Loucy (cell line): ENCODE measurements at regions not wholly inside any gene's neighbourhood (a gene's known extent, or its start where the extent isn't known, plus 50 kb on each side); places are given as distances from the start of the nearest gene placed in this dataset.

Experiments used
- H2AFZ ChIP-seq: fragments of 200-600 bp; sonication (generic); 2 replicates; pipeline ENCODE4 v1.6.0; 2016; ENCODE audit warnings: antibody characterized with exemption, mild to moderate bottlenecking, low read length, moderate library complexity
- H3F3A ChIP-seq: fragments of 200-600 bp; 2 replicates; pipeline ENCODE4 v1.6.0; 2016; ENCODE audit warnings: antibody characterized with exemption, low read depth, mild to moderate bottlenecking
- H3K27me3 ChIP-seq: fragments of 200-600 bp; sonication (generic); 2 replicates; pipeline ENCODE4 v1.6.1; 2014; ENCODE audit warnings: low read length, mild to moderate bottlenecking; ENCODE audit not compliant: insufficient read depth, poor library complexity, severe bottlenecking
- H3K36me3 ChIP-seq: fragments of 200-600 bp; sonication (generic); 2 replicates; pipeline ENCODE4 v1.6.1; 2016; ENCODE audit warnings: low read length; ENCODE audit not compliant: insufficient read depth
- H3K4me1 ChIP-seq: fragments of 200-600 bp; sonication (generic); 2 replicates; pipeline ENCODE4 v1.5.1; 2014; ENCODE audit warnings: low read length, mild to moderate bottlenecking; ENCODE audit not compliant: insufficient read depth, poor library complexity, severe bottlenecking
- H3K4me2 ChIP-seq: fragments of 200-600 bp; sonication (generic); 2 replicates; pipeline ENCODE4 v1.6.0; 2014; ENCODE audit warnings: antibody characterized with exemption, low read length, low read depth, mild to moderate bottlenecking; ENCODE audit not compliant: poor library complexity, severe bottlenecking
- H3K4me3 ChIP-seq: fragments of 200-600 bp; sonication (generic); 2 replicates; pipeline ENCODE4 v1.5.1; 2014; ENCODE audit warnings: low read length, mild to moderate bottlenecking, mixed read lengths; ENCODE audit not compliant: poor library complexity, severe bottlenecking
- H3K79me2 ChIP-seq: fragments of 200-600 bp; sonication (generic); 2 replicates; pipeline ENCODE4 v1.6.1; 2014; ENCODE audit warnings: low read length; ENCODE audit not compliant: insufficient read depth
- H3K9ac ChIP-seq: fragments of 200-600 bp; sonication (generic); 2 replicates; pipeline ENCODE4 v1.6.0; 2014; ENCODE audit warnings: mild to moderate bottlenecking, low read depth, low read length, moderate library complexity; ENCODE audit not compliant: poor library complexity, severe bottlenecking
- H3K9me2 ChIP-seq: fragments of 200-600 bp; sonication (generic); replicated peaks from 2 replicates; pipeline ENCODE4 v1.6.1; 2016; ENCODE audit warnings: low read depth, low read length, mixed read lengths
- H3K9me3 ChIP-seq: fragments of 200-600 bp; sonication (generic); 2 replicates; pipeline ENCODE4 v1.6.1; 2014; ENCODE audit warnings: mild to moderate bottlenecking, antibody characterized with exemption, low read length, low read depth; ENCODE audit not compliant: insufficient read depth
- H4K20me1 ChIP-seq: fragments of 200-600 bp; sonication (generic); 2 replicates; pipeline ENCODE4 v1.6.0; 2014; ENCODE audit warnings: antibody characterized with exemption, low read length, mild to moderate bottlenecking; ENCODE audit not compliant: insufficient read depth, poor library complexity, severe bottlenecking
- EZH2phosphoT487 ChIP-seq: fragments of 200-600 bp; IDR thresholded peaks from 2 replicates; pipeline ENCODE4 v1.6.1; 2018; ENCODE audit warnings: antibody characterized with exemption, mild to moderate bottlenecking, moderate library complexity, borderline replicate concordance
- TF ChIP-seq, protein P1 (sequence below): fragments of 200-600 bp; sonication (generic); conservative IDR thresholded peaks from 2 replicates; pipeline ENCODE4 v1.5.1; 2014; ENCODE audit warnings: mild to moderate bottlenecking, antibody characterized with exemption, low read length

GRCh38 chr2:217731805-217732204 is 271.0 kb downstream of the TNS1 start:
- no peaks in the 10 kb centered on the region for H4K20me1 ChIP-seq
- no peaks in the 10 kb centered on the region for H3K9me3 ChIP-seq
- H3F3A ChIP-seq = no peaks in the 10 kb centered on the region
- no peaks in the 10 kb centered on the region for H3K27me3 ChIP-seq
- H3K79me2 ChIP-seq = no peaks in the 10 kb centered on the region
- no peak overlapping the region for H2AFZ ChIP-seq
- no peak overlapping the region for H3K4me3 ChIP-seq
- no peak overlapping the region for H3K9ac ChIP-seq
- H3K4me2 ChIP-seq = no peak overlapping the region
- H3K9me2 ChIP-seq = no peaks in the 10 kb centered on the region
- no peaks in the 10 kb centered on the region for H3K36me3 ChIP-seq
- H3K4me1 ChIP-seq = peaks cover 9% of the 10 kb centered on the region
- TF ChIP-seq, protein P1, sequence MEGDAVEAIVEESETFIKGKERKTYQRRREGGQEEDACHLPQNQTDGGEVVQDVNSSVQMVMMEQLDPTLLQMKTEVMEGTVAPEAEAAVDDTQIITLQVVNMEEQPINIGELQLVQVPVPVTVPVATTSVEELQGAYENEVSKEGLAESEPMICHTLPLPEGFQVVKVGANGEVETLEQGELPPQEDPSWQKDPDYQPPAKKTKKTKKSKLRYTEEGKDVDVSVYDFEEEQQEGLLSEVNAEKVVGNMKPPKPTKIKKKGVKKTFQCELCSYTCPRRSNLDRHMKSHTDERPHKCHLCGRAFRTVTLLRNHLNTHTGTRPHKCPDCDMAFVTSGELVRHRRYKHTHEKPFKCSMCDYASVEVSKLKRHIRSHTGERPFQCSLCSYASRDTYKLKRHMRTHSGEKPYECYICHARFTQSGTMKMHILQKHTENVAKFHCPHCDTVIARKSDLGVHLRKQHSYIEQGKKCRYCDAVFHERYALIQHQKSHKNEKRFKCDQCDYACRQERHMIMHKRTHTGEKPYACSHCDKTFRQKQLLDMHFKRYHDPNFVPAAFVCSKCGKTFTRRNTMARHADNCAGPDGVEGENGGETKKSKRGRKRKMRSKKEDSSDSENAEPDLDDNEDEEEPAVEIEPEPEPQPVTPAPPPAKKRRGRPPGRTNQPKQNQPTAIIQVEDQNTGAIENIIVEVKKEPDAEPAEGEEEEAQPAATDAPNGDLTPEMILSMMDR = no peak
- no peak for TF ChIP-seq EZH2phosphoT487

GRCh38 chr2:217729421-217730053 is 273.3 kb downstream of the TNS1 start:
- H3K36me3 ChIP-seq = no peaks in the 10 kb centered on the region
- no peaks in the 10 kb centered on the region for H3K9me3 ChIP-seq
- H3K27me3 ChIP-seq = no peaks in the 10 kb centered on the region
- H3K79me2 ChIP-seq = no peaks in the 10 kb centered on the region
- TF ChIP-seq, protein P1 = no peak
- TF ChIP-seq EZH2phosphoT487 = no peak
- H4K20me1 ChIP-seq = no peaks in the 10 kb centered on the region
- no peak overlapping the region for H3K4me2 ChIP-seq
- no peak overlapping the region for H2AFZ ChIP-seq
- H3K4me3 ChIP-seq = no peak overlapping the region
- H3F3A ChIP-seq = no peaks in the 10 kb centered on the region
- no peak overlapping the region for H3K9ac ChIP-seq
- no peaks in the 10 kb centered on the region for H3K9me2 ChIP-seq
- H3K4me1 ChIP-seq = peaks cover 6% of the 10 kb centered on the region

DNA sequence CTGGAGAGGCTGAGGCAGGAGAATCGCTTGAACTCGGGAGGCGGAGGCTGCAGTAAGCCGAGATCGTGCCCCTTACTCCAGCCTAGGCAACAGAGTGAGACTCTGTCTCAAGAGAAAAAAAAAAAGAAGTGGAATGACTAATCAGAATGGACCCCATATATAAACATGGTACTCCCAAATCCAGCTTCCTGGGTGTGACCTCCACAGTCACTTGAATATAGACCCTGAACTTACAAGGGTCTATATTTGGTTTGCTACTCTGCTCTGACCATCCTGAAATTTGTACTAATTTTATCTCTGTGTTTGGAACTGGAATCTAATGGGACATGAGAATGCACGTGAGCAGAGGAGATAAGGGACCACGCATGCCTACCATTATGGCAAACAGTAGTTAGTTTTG is 275.0 kb downstream of the TNS1 start:
- H3K4me3 ChIP-seq = no peak overlapping the region
- TF ChIP-seq, protein P1 = no peak
- no peak for TF ChIP-seq EZH2phosphoT487

More for the DNA sequence above, 275.0 kb downstream of the TNS1 start:
- Histone ChIP-seq H3K36me3 (no peaks in the 10 kb centered on the region), H3K4me1 (peaks cover 6% of the 10 kb centered on the region), H2AFZ (no peak overlapping the region), H3K9me2 (no peaks in the 10 kb centered on the region), H3K79me2 (no peaks in the 10 kb centered on the region), H3F3A (no peaks in the 10 kb centered on the region), H4K20me1 (no peaks in the 10 kb centered on the region), H3K9ac (no peak overlapping the region), H3K9me3 (no peaks in the 10 kb centered on the region), H3K4me2 (no peak overlapping the region), H3K27me3 (no peaks in the 10 kb centered on the region)
